ENCODE measurements at regions not wholly inside any gene's neighbourhood (a gene's known extent, or its start where the extent isn't known, plus 50 kb on each side); places are given as distances from the start of the nearest gene placed in this dataset.

DNA sequence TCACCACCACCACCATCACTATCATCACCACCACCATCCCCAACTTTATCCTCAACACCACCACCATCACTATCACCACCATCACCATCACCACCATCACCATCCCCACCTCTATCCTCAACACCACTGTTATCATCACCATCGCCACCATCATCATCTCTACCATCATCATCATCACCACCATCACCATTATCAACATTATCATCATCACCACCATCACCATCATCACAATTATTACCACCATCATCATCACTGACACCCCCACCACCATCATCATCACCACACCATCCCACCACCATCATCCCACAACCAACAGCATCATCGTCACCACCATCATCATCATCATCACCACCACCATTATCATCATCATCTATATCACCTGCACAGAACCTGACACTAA is 188.4 kb upstream of the PWP1 start:
- Histone ChIP-seq H2BK120ac (ENCODE audit: low read depth, low read length, poor library complexity, severe bottlenecking) (no peak overlapping the region), H3K56ac (ENCODE audit: insufficient read length, low read depth, low read length) (no peak overlapping the region), H3K4me2 (ENCODE audit: insufficient read depth, insufficient read length, low read length) (no peak overlapping the region), H4K8ac (replicated peaks; ENCODE audit: insufficient read length, low read depth, low read length) (no peak overlapping the region), H3K4ac (ENCODE audit: low read depth, low read length) (no peak overlapping the region), H2BK12ac (ENCODE audit: insufficient read length, low read depth, low read length) (no peak overlapping the region), H2BK5ac (ENCODE audit: insufficient read length, low read length) (no peak overlapping the region), H3K9me3 (ENCODE audit: control insufficient read depth, low read depth, low read length) (no peaks in the 10 kb centered on the region), H2BK15ac (ENCODE audit: low read depth, low read length) (no peak overlapping the region), H3K79me1 (ENCODE audit: insufficient read depth, low read depth, low read length, poor library complexity, severe bottlenecking) (no peaks in the 10 kb centered on the region), H3K27me3 (ENCODE audit: insufficient read depth, low read length) (no peaks in the 10 kb centered on the region), H4K5ac (ENCODE audit: insufficient read length, low read depth, low read length) (no peak overlapping the region), H3K27ac (ENCODE audit: insufficient read length, low read depth, low read length) (no peak overlapping the region), H4K20me1 (ENCODE audit: control insufficient read depth, insufficient read depth, insufficient read length) (no peaks in the 10 kb centered on the region), H3K9ac (ENCODE audit: extremely low read depth, insufficient read length, low read length) (no peak overlapping the region), H3T11ph (ENCODE audit: low read length) (no peak overlapping the region), H3K18ac (ENCODE audit: insufficient read length, low read depth, low read length) (no peak overlapping the region), H3K14ac (ENCODE audit: insufficient read depth, low read length) (no peak overlapping the region), H3K23ac (ENCODE audit: insufficient read length, low read depth, low read length) (no peak overlapping the region), H4K91ac (ENCODE audit: insufficient read length, low read depth, low read length) (no peak overlapping the region), H2BK20ac (ENCODE audit: low read depth, low read length, poor library complexity, severe bottlenecking) (no peak overlapping the region), H2AK5ac (ENCODE audit: insufficient read length, low read length) (no peak overlapping the region), H2AFZ (ENCODE audit: low read length) (no peak overlapping the region), H3K23me2 (ENCODE audit: insufficient read length, low read depth, low read length, poor library complexity, severe bottlenecking) (no peaks in the 10 kb centered on the region), H3K4me1 (ENCODE audit: insufficient read depth, low read length) (peaks cover 5% of the 10 kb centered on the region; the same call in 1 of the 2 replicates), H3K79me2 (ENCODE audit: insufficient read depth, low read length) (no peaks in the 10 kb centered on the region)
- H3K27ac Mint-ChIP-seq, result no peak overlapping the region
- peaks cover 0 to 1% (median 0%) of the 10 kb centered on the region in 3 experiments; a peak in 1 of 7 replicates for H3K36me3 Mint-ChIP-seq (ENCODE audit: insufficient read depth in 1 of 3, low read depth in 3 of 3)
- TF ChIP-seq, protein P1, sequence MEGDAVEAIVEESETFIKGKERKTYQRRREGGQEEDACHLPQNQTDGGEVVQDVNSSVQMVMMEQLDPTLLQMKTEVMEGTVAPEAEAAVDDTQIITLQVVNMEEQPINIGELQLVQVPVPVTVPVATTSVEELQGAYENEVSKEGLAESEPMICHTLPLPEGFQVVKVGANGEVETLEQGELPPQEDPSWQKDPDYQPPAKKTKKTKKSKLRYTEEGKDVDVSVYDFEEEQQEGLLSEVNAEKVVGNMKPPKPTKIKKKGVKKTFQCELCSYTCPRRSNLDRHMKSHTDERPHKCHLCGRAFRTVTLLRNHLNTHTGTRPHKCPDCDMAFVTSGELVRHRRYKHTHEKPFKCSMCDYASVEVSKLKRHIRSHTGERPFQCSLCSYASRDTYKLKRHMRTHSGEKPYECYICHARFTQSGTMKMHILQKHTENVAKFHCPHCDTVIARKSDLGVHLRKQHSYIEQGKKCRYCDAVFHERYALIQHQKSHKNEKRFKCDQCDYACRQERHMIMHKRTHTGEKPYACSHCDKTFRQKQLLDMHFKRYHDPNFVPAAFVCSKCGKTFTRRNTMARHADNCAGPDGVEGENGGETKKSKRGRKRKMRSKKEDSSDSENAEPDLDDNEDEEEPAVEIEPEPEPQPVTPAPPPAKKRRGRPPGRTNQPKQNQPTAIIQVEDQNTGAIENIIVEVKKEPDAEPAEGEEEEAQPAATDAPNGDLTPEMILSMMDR (conservative IDR thresholded peaks at IDR 0.05), result no peak
- no peak for DNase-seq
- H3K27me3 Mint-ChIP-seq (ENCODE audit: low read depth), result peaks cover 18% of the 10 kb centered on the region
- WGBS (ENCODE audit: extremely low coverage, insufficient read length, low lambda C conversion rate), result 100% methylated on average over 1 of the region's 2 CpGs
- peaks cover 11 to 16% of the 10 kb centered on the region in 2 experiments for H3K4me1 Mint-ChIP-seq
- H3K9me3 Mint-ChIP-seq, result no peaks in the 10 kb centered on the region; a peak in 2 of 5 replicates
- no peak overlapping the region for H3K4me3 Mint-ChIP-seq

Data from H9 (cell line).